ENCODE measurements at regions not wholly inside any gene's neighbourhood (a gene's known extent, or its start where the extent isn't known, plus 50 kb on each side); places are given as distances from the start of the nearest gene placed in this dataset.

DNA sequence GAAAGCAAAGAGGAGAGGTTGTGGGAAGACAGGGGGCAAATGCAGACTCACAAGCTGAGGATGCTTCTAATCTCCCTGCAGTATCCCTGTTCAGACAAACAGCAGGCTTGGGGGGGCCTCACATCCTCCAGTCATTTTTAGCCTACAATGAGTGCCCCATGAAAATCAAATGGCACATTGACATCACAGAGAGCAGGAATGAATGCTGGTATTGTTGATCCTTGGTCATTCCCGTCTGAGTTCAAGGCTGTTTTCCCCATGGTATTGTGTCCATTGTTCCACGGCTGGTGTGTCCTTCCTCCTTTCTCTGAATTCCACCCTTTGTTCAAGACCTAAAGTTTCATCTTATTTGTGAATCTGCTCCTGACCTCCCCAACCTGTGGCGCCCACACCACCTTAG lies 545.6 kb downstream of the AJAP1 start:
- no peak for DNase-seq (ENCODE audit: low read depth)
- TF ChIP-seq CTCF (conservative IDR thresholded peaks at IDR 0.05; ENCODE audit: low read length): no peak
- no peak overlapping the region for H3K4me3 ChIP-seq (ENCODE audit: low read length)

DNA sequence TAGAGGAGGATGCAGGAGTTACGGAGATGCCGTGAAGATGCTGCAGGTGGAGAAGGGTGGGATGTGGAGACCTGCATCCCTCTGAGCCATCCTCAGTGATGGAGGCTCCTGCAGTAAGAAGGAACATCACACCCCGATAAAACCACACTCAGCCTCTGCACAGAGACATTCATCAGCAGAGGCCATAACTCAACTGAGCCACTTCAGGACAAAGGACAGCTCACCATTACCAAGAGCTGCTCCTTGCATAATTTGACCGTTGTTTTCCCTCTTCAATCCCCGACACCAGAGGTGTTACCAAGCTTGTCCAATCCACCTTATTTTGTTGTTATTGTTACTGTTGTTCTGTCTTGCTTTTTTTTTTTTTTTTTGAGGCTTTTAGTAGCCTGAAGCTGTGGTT lies 543.9 kb downstream of the AJAP1 start:
- H3K4me3 ChIP-seq (ENCODE audit: low read length): no peak overlapping the region
- TF ChIP-seq CTCF (conservative IDR thresholded peaks at IDR 0.05; ENCODE audit: low read length): no peak

GRCh38 chr1:5191470-5191869 lies 537.1 kb downstream of the AJAP1 start:
- no peak for DNase-seq (ENCODE audit: low read depth)
- no peak overlapping the region for H3K4me3 ChIP-seq (ENCODE audit: low read length)
- no peak for TF ChIP-seq CTCF (conservative IDR thresholded peaks at IDR 0.05; ENCODE audit: low read length)

More for the DNA sequence above, 543.9 kb downstream of the AJAP1 start:
- DNase-seq (ENCODE audit: low read depth): no peak

- DNase-seq (ENCODE audit: low read depth): no peak
- no peak for TF ChIP-seq CTCF (conservative IDR thresholded peaks at IDR 0.05; ENCODE audit: low read length)
- no peak overlapping the region for H3K4me3 ChIP-seq (ENCODE audit: low read length)
Measured at GRCh38 chr1:5189384-5189783, 535.0 kb downstream of the AJAP1 start.

GRCh38 chr1:5165762-5166161 lies 511.4 kb downstream of the AJAP1 start:
- no peak overlapping the region for H3K4me3 ChIP-seq (ENCODE audit: low read length)
- TF ChIP-seq CTCF (conservative IDR thresholded peaks at IDR 0.05; ENCODE audit: low read length): no peak
- no peak for DNase-seq (ENCODE audit: low read depth)

- DNase-seq (ENCODE audit: low read depth): no peak
- no peak overlapping the region for H3K4me3 ChIP-seq (ENCODE audit: low read length)
- no peak for TF ChIP-seq CTCF (conservative IDR thresholded peaks at IDR 0.05; ENCODE audit: low read length)
Measured at GRCh38 chr1:5164158-5164557, 509.7 kb downstream of the AJAP1 start.

DNA sequence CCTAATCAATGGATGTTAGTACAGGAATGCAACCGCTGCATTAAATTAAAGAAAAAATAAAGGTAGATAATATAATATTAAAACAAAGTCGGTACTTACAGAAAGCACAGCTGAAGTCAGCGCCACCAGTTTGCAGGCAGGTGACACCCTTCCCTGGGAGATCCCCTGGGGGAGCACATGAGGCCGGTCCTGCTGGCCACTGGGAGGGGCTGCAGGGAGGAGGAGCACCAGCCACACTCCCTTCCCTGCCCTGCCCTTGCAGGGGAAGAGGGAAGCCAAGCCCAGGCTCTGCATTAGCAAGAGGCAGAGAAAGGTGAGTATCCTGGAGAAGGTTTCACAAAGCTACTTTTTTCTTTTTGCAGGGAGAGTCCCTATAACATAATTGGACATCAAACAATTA lies 507.0 kb downstream of the AJAP1 start:
- TF ChIP-seq CTCF (conservative IDR thresholded peaks at IDR 0.05; ENCODE audit: low read length): no peak
- no peak overlapping the region for H3K4me3 ChIP-seq (ENCODE audit: low read length)
- no peak for DNase-seq (ENCODE audit: low read depth)
